ENCODE measurements at regions not wholly inside any gene's neighbourhood (a gene's known extent, or its start where the extent isn't known, plus 50 kb on each side); places are given as distances from the start of the nearest gene placed in this dataset.

DNA sequence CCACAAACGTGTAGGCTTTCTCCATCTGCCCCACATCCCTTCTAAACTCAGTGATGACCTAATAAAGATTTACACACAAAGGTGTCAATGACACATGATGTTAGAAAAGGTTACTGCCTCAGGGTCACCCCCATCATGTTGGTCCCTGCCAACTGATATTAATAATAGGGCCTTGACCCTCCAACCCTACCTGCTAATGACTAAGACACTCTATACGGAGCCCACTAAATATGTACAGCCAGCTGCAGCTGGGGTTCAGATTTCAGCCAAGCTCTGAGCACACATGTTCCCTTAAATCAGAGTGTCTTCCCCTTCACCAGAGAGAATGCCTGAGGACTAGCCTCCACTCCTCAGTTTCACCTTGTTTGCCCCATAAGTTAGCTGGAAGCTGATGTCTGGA lies 67.4 kb upstream of the SNRPB2 start:
- no peaks in the 10 kb centered on the region for H3K9me3 ChIP-seq (ENCODE audit: low read length)
- no peak overlapping the region for H3K4me2 ChIP-seq (ENCODE audit: low read depth, low read length)
- H3K36me3 ChIP-seq (replicated peaks in 1 of 2; ENCODE audit: control insufficient read depth in 1 of 2, insufficient read depth in 2 of 2, low read length in 2 of 2) = no peaks in the 10 kb centered on the region
- DNase-seq (ENCODE audit: low spot score) = no peak
- POLR2A ChIA-PET = no interaction called here
- no TSS peak for BruUV-seq (replicated peaks)
- H3K27me3 ChIP-seq (ENCODE audit: control insufficient read depth in 1 of 2, insufficient read depth in 2 of 2, low read length in 2 of 2) = peaks cover 0 to 10% of the 10 kb centered on the region in 2 experiments; a peak in 1 of 5 replicates
- H2AFZ ChIP-seq (ENCODE audit: low read length) = no peak overlapping the region
- no peak overlapping the region for H3K4me3 ChIP-seq (replicated peaks in 1 of 3; ENCODE audit: insufficient read depth in 1 of 3, low read depth in 2 of 3, low read length in 3 of 3)
- in situ Hi-C loops (cut with HindIII; ENCODE audit: extremely low pct_ligation_motif_present, low pct_unique_long_range_greater_than_20kb) (no loop called here), intact Hi-C loops (cut with micrococcal nuclease; ENCODE audit: unreplicated experiment) (no loop called here)
- no peak for FAIRE-seq
- 4% methylated on average over 2 of the region's 2 CpGs for WGBS (ENCODE audit: low lambda C conversion rate)
- CTCF ChIA-PET (ENCODE audit: low intra/inter-chr PET ratio, low total read pairs) = no interaction called here
- H3K79me2 ChIP-seq (ENCODE audit: insufficient read depth, low read length) = no peaks in the 10 kb centered on the region
- TF ChIP-seq, protein P1, sequence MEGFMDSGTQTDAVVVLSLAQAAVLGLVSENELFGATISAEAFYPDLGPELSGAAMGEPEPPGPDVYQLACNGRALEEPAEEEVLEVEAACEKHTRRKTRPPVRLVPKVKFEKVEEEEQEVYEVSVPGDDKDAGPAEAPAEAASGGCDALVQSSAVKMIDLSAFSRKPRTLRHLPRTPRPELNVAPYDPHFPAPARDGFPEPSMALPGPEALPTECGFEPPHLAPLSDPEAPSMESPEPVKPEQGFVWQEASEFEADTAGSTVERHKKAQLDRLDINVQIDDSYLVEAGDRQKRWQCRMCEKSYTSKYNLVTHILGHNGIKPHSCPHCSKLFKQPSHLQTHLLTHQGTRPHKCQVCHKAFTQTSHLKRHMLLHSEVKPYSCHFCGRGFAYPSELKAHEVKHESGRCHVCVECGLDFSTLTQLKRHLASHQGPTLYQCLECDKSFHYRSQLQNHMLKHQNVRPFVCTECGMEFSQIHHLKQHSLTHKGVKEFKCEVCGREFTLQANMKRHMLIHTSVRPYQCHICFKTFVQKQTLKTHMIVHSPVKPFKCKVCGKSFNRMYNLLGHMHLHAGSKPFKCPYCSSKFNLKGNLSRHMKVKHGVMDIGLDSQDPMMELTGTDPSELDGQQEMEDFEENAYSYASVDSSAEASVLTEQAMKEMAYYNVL (CRISPR knock-in tag; IDR thresholded peaks at IDR 0.05; ENCODE audit: borderline replicate concordance) = no peak
- TF ChIP-seq TCF12 (IDR thresholded peaks at IDR 0.05) (no peak), TCF12 (CRISPR knock-in tag; IDR thresholded peaks at IDR 0.05) (no peak), POLR2AphosphoS2 (IDR thresholded peaks at IDR 0.05; ENCODE audit: low read depth, low read length) (no peak), SSRP1 (CRISPR knock-in tag; IDR thresholded peaks at IDR 0.05) (no peak), ZNF260 (CRISPR knock-in tag; IDR thresholded peaks at IDR 0.05; ENCODE audit: borderline replicate concordance, low read depth) (no peak), NFYB (CRISPR knock-in tag; IDR thresholded peaks at IDR 0.05) (no peak), ZNF382 (CRISPR knock-in tag; IDR thresholded peaks at IDR 0.05; ENCODE audit: borderline replicate concordance) (no peak), SNAI1 (CRISPR knock-in tag; IDR thresholded peaks at IDR 0.05; ENCODE audit: borderline replicate concordance) (no peak), ZNF121 (CRISPR knock-in tag; IDR thresholded peaks at IDR 0.05) (no peak), ZBTB3 (CRISPR knock-in tag; IDR thresholded peaks at IDR 0.05; ENCODE audit: borderline replicate concordance, low read depth) (no peak)
- TF ChIP-seq, protein P2, sequence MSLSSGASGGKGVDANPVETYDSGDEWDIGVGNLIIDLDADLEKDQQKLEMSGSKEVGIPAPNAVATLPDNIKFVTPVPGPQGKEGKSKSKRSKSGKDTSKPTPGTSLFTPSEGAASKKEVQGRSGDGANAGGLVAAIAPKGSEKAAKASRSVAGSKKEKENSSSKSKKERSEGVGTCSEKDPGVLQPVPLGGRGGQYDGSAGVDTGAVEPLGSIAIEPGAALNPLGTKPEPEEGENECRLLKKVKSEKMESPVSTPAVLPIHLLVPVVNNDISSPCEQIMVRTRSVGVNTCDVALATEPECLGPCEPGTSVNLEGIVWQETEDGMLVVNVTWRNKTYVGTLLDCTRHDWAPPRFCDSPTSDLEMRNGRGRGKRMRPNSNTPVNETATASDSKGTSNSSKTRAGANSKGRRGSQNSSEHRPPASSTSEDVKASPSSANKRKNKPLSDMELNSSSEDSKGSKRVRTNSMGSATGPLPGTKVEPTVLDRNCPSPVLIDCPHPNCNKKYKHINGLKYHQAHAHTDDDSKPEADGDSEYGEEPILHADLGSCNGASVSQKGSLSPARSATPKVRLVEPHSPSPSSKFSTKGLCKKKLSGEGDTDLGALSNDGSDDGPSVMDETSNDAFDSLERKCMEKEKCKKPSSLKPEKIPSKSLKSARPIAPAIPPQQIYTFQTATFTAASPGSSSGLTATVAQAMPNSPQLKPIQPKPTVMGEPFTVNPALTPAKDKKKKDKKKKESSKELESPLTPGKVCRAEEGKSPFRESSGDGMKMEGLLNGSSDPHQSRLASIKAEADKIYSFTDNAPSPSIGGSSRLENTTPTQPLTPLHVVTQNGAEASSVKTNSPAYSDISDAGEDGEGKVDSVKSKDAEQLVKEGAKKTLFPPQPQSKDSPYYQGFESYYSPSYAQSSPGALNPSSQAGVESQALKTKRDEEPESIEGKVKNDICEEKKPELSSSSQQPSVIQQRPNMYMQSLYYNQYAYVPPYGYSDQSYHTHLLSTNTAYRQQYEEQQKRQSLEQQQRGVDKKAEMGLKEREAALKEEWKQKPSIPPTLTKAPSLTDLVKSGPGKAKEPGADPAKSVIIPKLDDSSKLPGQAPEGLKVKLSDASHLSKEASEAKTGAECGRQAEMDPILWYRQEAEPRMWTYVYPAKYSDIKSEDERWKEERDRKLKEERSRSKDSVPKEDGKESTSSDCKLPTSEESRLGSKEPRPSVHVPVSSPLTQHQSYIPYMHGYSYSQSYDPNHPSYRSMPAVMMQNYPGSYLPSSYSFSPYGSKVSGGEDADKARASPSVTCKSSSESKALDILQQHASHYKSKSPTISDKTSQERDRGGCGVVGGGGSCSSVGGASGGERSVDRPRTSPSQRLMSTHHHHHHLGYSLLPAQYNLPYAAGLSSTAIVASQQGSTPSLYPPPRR (CRISPR knock-in tag; IDR thresholded peaks at IDR 0.05; ENCODE audit: borderline replicate concordance) = no peak
- H3K4me1 ChIP-seq (ENCODE audit: insufficient read depth, low read length) = no peaks in the 10 kb centered on the region
- no peak overlapping the region for H3K9ac ChIP-seq (ENCODE audit: insufficient read depth, low read depth, low read length)
- no peak for ATAC-seq
- no peaks in the 10 kb centered on the region for H4K20me1 ChIP-seq (ENCODE audit: insufficient read depth, low read length)
- no peak overlapping the region for H3K27ac ChIP-seq (ENCODE audit: extremely low read length, insufficient read depth, low read length)

Data from HepG2 (cell line).